ENCODE measurements at regions not wholly inside any gene's neighbourhood (a gene's known extent, or its start where the extent isn't known, plus 50 kb on each side); places are given as distances from the start of the nearest gene placed in this dataset.

DNA sequence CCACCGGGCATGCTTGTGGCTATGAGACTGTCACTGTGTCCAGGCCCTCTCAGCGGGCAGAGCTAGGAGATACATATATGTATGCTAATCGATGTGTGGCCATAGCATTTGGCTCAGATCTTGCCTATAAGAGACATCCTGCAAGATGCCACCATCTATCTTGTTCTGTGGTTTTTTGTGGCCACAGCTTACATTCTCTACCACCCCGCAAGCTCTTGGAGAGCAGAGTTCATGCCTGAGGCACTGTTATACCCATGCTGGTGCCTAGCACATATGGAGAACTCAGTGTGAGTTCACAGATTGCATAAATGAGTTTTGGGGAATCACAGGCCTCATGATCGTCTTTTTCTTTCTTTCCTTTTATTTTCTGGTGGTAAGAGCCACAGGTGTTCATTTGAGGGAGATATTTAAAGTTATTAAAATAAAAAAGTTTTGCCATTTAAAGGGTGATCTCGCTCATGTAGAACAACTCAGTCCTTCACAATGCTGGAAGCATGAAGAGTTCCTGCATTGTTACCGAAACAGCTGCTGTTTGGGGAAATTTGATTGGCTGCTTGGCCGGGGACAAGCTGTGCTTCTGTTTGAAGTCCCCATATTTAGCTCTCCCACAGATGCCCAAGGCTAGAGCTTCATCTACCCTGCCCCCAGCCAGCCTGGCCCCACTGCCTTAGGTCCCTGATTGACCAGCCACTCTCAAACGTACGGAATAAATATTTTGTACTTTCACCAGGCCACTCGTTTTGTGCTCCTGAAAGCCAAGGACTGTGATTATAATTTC, 169.2 kb upstream of the MAP1B start:
- TF ChIP-seq POLR2A (IDR thresholded peaks at IDR 0.05; ENCODE audit: low read depth, low read length): no peak
- TF ChIP-seq, protein P1, sequence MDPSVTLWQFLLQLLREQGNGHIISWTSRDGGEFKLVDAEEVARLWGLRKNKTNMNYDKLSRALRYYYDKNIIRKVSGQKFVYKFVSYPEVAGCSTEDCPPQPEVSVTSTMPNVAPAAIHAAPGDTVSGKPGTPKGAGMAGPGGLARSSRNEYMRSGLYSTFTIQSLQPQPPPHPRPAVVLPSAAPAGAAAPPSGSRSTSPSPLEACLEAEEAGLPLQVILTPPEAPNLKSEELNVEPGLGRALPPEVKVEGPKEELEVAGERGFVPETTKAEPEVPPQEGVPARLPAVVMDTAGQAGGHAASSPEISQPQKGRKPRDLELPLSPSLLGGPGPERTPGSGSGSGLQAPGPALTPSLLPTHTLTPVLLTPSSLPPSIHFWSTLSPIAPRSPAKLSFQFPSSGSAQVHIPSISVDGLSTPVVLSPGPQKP (IDR thresholded peaks at IDR 0.05; ENCODE audit: borderline replicate concordance, low read depth, low read length): no peak
- no peak for TF ChIP-seq MXI1 (IDR thresholded peaks at IDR 0.05; ENCODE audit: borderline replicate concordance, low read depth, low read length)
- no peak for TF ChIP-seq FOS (IDR thresholded peaks at IDR 0.05; ENCODE audit: low read depth, low read length)
- TF ChIP-seq, protein P2, sequence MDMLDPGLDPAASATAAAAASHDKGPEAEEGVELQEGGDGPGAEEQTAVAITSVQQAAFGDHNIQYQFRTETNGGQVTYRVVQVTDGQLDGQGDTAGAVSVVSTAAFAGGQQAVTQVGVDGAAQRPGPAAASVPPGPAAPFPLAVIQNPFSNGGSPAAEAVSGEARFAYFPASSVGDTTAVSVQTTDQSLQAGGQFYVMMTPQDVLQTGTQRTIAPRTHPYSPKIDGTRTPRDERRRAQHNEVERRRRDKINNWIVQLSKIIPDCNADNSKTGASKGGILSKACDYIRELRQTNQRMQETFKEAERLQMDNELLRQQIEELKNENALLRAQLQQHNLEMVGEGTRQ (IDR thresholded peaks at IDR 0.05; ENCODE audit: low read depth, low read length): no peak
- 55% methylated on average over 4 of the region's 11 CpGs; no CpG with 5 or more reads in 1 of the 2 experiments for WGBS, 2 experiments (ENCODE audit: extremely low coverage in 2 of 2, insufficient read length in 1 of 2)
- H2BK120ac ChIP-seq (ENCODE audit: low read depth, low read length): no peak overlapping the region
- ATAC-seq (ENCODE audit: low read depth): no peak
- intact Hi-C loops (cut with micrococcal nuclease): no loop called here
- H3K27me3 ChIP-seq (ENCODE audit: control insufficient read depth, insufficient read depth, low read length): peaks cover 23% of the 10 kb centered on the region
- H3K9me1 ChIP-seq (ENCODE audit: insufficient read depth, low read length): peaks cover 8% of the 10 kb centered on the region; the same call in 1 of the 2 replicates
- no peak overlapping the region for H4K8ac ChIP-seq (ENCODE audit: low read depth in 2 of 2, low read length in 2 of 2)
- no peak overlapping the region for H2BK5ac ChIP-seq (ENCODE audit: low read depth, low read length, poor library complexity, severe bottlenecking)
- H3K79me1 ChIP-seq (ENCODE audit: low read depth in 1 of 2, low read length in 2 of 2): no peaks in the 10 kb centered on the region
- no peak overlapping the region for H2BK15ac ChIP-seq (ENCODE audit: low read depth, low read length)
- in situ Hi-C loops (cut with MboI; ENCODE audit: low sequenced_read_pairs): no loop called here
- H4K20me1 ChIP-seq (ENCODE audit: insufficient read depth, low read length): no peaks in the 10 kb centered on the region
- H3K4me2 ChIP-seq (ENCODE audit: low read depth, low read length): no peak overlapping the region
- no peak overlapping the region for H2AK5ac ChIP-seq (ENCODE audit: low read depth, low read length)
- no peak overlapping the region for H2AFZ ChIP-seq (replicated peaks; ENCODE audit: low read length, poor library complexity)
- H4K91ac ChIP-seq (ENCODE audit: insufficient read depth, low read depth, low read length): no peak overlapping the region
- no TSS peak for BruUV-seq (replicated peaks)
- H3K36me3 ChIP-seq (ENCODE audit: control insufficient read depth, insufficient read depth, low read length): no peaks in the 10 kb centered on the region
- no peak overlapping the region for H3K4me3 ChIP-seq (ENCODE audit: insufficient read depth, low read depth, low read length)
- DNase-seq: no peak
- ChIA-PET POLR2A (ENCODE audit: unreplicated experiment) (no interaction called here), CTCF (interaction anchor here (0.6 kb wide), 2 partner anchors 112 to 586 kb away, joined by 3 read pairs; no protein-coding TSS in a partner anchor)
- H3K4me1 ChIP-seq (ENCODE audit: control insufficient read depth, insufficient read depth, low read length): peaks cover 2% of the 10 kb centered on the region; the same call in 1 of the 2 replicates
- H3K56ac ChIP-seq (ENCODE audit: extremely low read depth, insufficient read depth, low read length): no peak overlapping the region
- no peak overlapping the region for H3K14ac ChIP-seq (replicated peaks; ENCODE audit: low read depth, low read length)
- 0 out of 2 replicates have a peak, but pooled peaks cover 5% of the 10 kb centered on the region for H3K9me3 ChIP-seq (ENCODE audit: control insufficient read depth, insufficient read depth, low read length)
- H3K18ac ChIP-seq (ENCODE audit: low read depth, low read length): no peak overlapping the region
- no peak overlapping the region for H3K9ac ChIP-seq (ENCODE audit: low read depth, low read length)
- H2AK9ac ChIP-seq (replicated peaks; ENCODE audit: low read depth, low read length, poor library complexity): no peak overlapping the region
- H3K27ac ChIP-seq (ENCODE audit: insufficient read depth, low read length): no peak overlapping the region
- H3K4ac ChIP-seq (ENCODE audit: low read depth, low read length): no peak overlapping the region
- no peak overlapping the region for H3K23ac ChIP-seq (ENCODE audit: low read depth, low read length)
- dilution Hi-C loops (cut with HindIII; ENCODE audit: low sequenced_read_pairs, unreplicated experiment): no loop called here
- H4K5ac ChIP-seq (ENCODE audit: low read depth, low read length): no peak overlapping the region
- no peak overlapping the region for H2BK20ac ChIP-seq (ENCODE audit: low read depth, low read length)

Measured in IMR-90 (cell line).